ENCODE measurements at regions not wholly inside any gene's neighbourhood (a gene's known extent, or its start where the extent isn't known, plus 50 kb on each side); places are given as distances from the start of the nearest gene placed in this dataset.

DNA sequence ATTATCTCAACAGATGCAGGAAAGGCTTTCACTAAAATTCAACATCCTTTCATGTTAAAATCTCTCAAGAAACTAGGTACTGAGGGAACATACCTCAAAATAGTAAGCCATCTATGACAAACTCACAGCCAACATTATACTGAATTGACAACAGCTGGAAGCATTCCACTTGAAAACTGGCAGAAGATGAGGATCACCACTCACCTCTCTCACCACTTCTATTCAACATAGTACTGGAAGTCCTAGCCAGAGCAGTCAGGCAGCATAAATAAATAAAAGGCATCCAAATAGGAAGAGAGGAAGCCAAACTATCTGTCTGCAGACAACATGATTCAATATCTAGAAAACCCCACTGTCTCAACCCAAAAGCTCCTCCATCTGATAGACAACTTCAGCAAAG lies 203.6 kb upstream of the GRAMD2B start:
- no peak for DNase-seq (ENCODE audit: low read depth, low spot score)
- no peaks in the 10 kb centered on the region for H3K4me1 ChIP-seq (ENCODE audit: control insufficient read depth, insufficient read depth, low read length)
- no peak overlapping the region for H3K4me3 ChIP-seq (ENCODE audit: low read length)
- no peak overlapping the region for H3K27ac ChIP-seq (ENCODE audit: low read length)
- no peaks in the 10 kb centered on the region for H3K9me3 ChIP-seq (ENCODE audit: control insufficient read depth, insufficient read depth, low read length)
- no peaks in the 10 kb centered on the region for H3K27me3 ChIP-seq (ENCODE audit: control insufficient read depth, insufficient read depth, low read length)
- no peaks in the 10 kb centered on the region for H3K36me3 ChIP-seq (ENCODE audit: control insufficient read depth, insufficient read depth, low read length)

DNA sequence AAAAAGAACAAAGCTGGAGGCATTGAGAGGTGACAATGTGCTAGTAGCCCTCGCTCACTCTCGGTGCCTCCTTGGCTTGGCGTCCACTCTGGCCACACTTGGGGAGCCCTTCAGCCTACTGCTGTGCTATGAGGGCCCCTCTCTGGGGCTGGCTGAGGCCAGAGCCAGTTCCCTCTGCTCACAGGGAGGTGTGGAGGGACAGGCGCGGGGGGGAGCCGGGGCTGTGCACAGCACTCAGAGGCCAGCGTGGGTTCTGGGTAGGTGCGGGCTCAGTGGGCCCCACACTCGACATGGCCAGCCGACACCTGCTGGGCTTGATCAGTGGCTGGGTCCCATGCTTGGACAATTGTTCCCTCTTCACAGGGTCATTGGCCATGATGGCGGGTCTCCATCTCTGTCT lies 202.5 kb upstream of the GRAMD2B start:
- H3K4me3 ChIP-seq (ENCODE audit: low read length): no peak overlapping the region
- H3K4me1 ChIP-seq (ENCODE audit: control insufficient read depth, insufficient read depth, low read length): no peaks in the 10 kb centered on the region
- H3K27me3 ChIP-seq (ENCODE audit: control insufficient read depth, insufficient read depth, low read length): no peaks in the 10 kb centered on the region
- WGBS (ENCODE audit: insufficient coverage, insufficient read length): no CpG with 5 or more reads among the region's 11 CpGs
- no peaks in the 10 kb centered on the region for H3K9me3 ChIP-seq (ENCODE audit: control insufficient read depth, insufficient read depth, low read length)
- DNase-seq (ENCODE audit: low read depth, low spot score): no peak
- no peak overlapping the region for H3K27ac ChIP-seq (ENCODE audit: low read length)
- H3K36me3 ChIP-seq (ENCODE audit: control insufficient read depth, insufficient read depth, low read length): no peaks in the 10 kb centered on the region

DNA sequence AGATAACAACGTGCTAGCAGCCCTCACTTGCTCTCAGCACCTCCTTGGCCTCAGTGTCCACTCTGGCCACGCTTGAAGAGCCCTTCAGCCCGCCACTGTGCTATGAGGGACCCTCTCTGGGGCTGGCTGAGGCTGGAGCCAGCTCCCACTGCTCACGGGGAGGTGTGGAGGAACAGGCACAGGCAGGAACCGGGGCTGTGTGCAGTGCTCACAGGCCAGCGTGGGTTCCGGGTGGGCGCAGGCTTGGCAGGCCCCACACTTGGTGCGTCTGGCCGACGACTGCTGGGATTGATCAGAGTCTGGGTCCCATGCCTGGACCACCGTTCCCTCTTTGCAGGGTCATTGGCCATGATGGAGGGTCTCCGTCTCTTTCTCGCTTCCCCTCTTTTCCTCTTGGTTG lies 194.3 kb upstream of the GRAMD2B start:
- Histone ChIP-seq H3K27me3 (ENCODE audit: control insufficient read depth, insufficient read depth, low read length) (no peaks in the 10 kb centered on the region), H3K36me3 (ENCODE audit: control insufficient read depth, insufficient read depth, low read length) (no peaks in the 10 kb centered on the region; the same call in 1 of the 2 replicates), H3K4me3 (ENCODE audit: low read length) (no peak overlapping the region), H3K9me3 (ENCODE audit: control insufficient read depth, insufficient read depth, low read length) (no peaks in the 10 kb centered on the region), H3K27ac (ENCODE audit: low read length) (no peak overlapping the region), H3K4me1 (ENCODE audit: control insufficient read depth, insufficient read depth, low read length) (no peaks in the 10 kb centered on the region)
- no peak for DNase-seq (ENCODE audit: low read depth, low spot score)
- no CpG with 5 or more reads among the region's 14 CpGs for WGBS (ENCODE audit: insufficient coverage, insufficient read length)

DNA sequence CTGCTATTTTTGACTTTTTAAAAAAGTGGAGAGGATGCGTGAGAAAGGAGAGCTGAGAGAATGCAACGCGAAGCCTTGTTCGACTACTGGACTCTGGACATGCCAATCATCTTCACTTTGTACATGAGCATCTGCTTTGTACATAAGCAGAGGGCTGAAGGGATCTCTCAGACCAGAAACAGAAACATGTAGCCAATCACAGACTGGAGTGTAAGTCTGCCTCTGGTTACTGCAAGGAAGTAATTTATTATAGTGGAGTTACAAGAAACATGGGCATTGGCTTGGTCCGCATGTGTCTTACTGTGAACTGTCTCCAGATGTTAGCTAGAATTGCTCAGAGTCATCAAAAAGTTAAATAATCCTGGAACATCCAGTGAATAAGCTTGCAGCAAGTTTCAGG lies 190.0 kb upstream of the GRAMD2B start:
- Histone ChIP-seq H3K9me3 (ENCODE audit: control insufficient read depth, insufficient read depth, low read length) (no peaks in the 10 kb centered on the region), H3K36me3 (ENCODE audit: control insufficient read depth, insufficient read depth, low read length) (no peaks in the 10 kb centered on the region; the same call in 1 of the 2 replicates), H3K4me1 (ENCODE audit: control insufficient read depth, insufficient read depth, low read length) (no peaks in the 10 kb centered on the region), H3K27ac (ENCODE audit: low read length) (no peak overlapping the region), H3K4me3 (ENCODE audit: low read length) (no peak overlapping the region), H3K27me3 (ENCODE audit: control insufficient read depth, insufficient read depth, low read length) (no peaks in the 10 kb centered on the region)
- no CpG with 5 or more reads among the region's 5 CpGs for WGBS (ENCODE audit: insufficient coverage, insufficient read length)
- no peak for DNase-seq (ENCODE audit: low read depth, low spot score)

DNA sequence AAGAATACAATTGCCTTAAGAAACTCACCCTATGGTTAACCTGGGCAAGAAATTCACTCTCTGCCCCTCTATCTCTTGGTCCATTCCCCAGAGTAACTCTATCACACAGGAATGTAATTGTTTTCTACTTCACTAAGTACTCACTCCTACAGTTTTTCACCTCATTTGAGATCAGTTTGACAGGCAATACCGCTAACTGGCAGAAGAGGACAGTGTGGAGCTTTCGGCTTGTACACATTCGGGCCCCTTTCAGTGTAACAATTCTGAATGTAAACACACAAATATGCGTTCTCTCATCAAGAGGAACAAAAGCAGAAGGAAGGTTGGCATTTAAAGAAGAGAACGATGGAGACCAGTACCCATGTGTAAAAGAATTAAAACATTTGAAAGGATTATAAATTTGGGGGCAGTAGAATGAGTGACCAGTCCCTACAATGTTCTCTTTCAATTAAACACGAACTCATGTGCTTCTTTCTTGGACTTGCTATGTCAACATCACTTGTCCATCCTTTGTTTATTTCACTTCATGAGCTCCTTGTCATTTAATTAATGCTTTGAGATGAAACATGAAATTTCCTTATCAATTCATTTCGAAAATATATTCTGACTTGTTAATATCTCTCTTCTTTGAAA lies 188.5 kb upstream of the GRAMD2B start:
- no peaks in the 10 kb centered on the region for H3K36me3 ChIP-seq (ENCODE audit: control insufficient read depth, insufficient read depth, low read length)
- no peaks in the 10 kb centered on the region for H3K4me1 ChIP-seq (ENCODE audit: control insufficient read depth, insufficient read depth, low read length)
- H3K9me3 ChIP-seq (ENCODE audit: control insufficient read depth, insufficient read depth, low read length): no peaks in the 10 kb centered on the region
- no peak overlapping the region for H3K4me3 ChIP-seq (ENCODE audit: low read length)
- no peak overlapping the region for H3K27ac ChIP-seq (ENCODE audit: low read length)
- WGBS (ENCODE audit: insufficient coverage, insufficient read length): no CpG with 5 or more reads among the region's 7 CpGs
- no peaks in the 10 kb centered on the region for H3K27me3 ChIP-seq (ENCODE audit: control insufficient read depth, insufficient read depth, low read length)
- DNase-seq (ENCODE audit: low read depth, low spot score): peak; percentile 37

DNA sequence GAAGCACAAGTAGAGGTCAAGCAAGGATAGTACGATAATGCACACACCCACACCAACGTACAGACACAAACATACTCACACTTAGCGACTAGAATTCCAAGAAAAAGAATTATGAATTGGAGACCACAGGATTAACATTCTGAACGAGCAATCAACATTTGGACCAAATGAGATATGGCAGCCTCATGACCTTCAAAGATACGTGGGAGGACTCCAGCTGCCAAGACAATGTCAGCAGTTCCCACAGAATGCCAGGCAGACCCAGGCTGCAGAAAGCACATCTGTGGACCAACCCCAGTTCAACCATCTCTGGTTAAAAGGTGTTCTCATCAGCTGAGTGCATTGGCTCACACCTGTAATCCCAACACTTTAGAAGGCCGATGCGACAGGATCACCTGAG lies 187.6 kb upstream of the GRAMD2B start:
- Histone ChIP-seq H3K4me3 (ENCODE audit: low read length) (no peak overlapping the region), H3K36me3 (ENCODE audit: control insufficient read depth, insufficient read depth, low read length) (no peaks in the 10 kb centered on the region), H3K4me1 (ENCODE audit: control insufficient read depth, insufficient read depth, low read length) (no peaks in the 10 kb centered on the region), H3K27ac (ENCODE audit: low read length) (no peak overlapping the region), H3K9me3 (ENCODE audit: control insufficient read depth, insufficient read depth, low read length) (no peaks in the 10 kb centered on the region), H3K27me3 (ENCODE audit: control insufficient read depth, insufficient read depth, low read length) (no peaks in the 10 kb centered on the region)
- DNase-seq (ENCODE audit: low read depth, low spot score): no peak
- WGBS (ENCODE audit: insufficient coverage, insufficient read length): no CpG with 5 or more reads among the region's 7 CpGs

DNA sequence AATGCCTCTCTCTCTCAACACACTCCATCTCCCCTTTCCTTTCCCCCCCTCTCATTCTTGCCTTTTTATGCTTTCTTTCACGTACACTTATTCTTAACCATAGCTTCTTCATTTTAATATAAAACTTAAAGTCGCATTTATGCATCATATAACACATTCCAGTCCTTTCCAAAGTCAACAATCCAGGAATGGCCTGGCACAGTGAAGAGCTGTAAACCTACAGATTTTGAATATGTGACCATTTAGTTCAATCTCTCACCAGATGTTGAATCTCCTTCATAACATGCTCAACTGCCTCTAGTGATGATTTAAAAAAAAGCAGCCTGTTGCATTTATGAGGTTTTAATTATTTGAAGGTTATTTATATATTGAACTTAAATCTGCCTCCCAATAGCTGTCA lies 186.2 kb upstream of the GRAMD2B start:
- DNase-seq (ENCODE audit: low read depth, low spot score): no peak
- Histone ChIP-seq H3K36me3 (ENCODE audit: control insufficient read depth, insufficient read depth, low read length) (no peaks in the 10 kb centered on the region), H3K4me1 (ENCODE audit: control insufficient read depth, insufficient read depth, low read length) (no peaks in the 10 kb centered on the region), H3K27me3 (ENCODE audit: control insufficient read depth, insufficient read depth, low read length) (no peaks in the 10 kb centered on the region), H3K9me3 (ENCODE audit: control insufficient read depth, insufficient read depth, low read length) (no peaks in the 10 kb centered on the region), H3K27ac (ENCODE audit: low read length) (no peak overlapping the region), H3K4me3 (ENCODE audit: low read length) (no peak overlapping the region)
- 100% methylated on average over 2 of the region's 2 CpGs for WGBS (ENCODE audit: insufficient coverage, insufficient read length)

DNA sequence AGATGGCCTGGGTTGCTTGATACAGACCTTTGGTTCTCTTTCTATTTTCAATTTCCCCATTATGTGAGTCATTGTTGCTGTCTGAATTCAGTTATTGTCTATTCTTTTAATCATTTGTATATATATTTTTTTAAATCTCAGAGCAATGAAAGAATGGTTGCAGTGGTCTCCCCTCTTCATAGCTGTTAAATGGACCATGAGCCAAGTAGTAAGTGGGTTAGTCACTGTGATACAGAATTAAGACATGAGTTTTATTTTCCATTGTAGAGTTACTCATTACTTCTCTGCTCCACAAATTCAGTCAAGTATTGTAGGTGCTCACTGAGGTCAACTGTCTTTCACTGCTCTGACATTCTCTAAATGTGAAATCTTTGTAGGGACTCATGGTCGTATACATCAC lies 174.6 kb upstream of the GRAMD2B start:
- Histone ChIP-seq H3K27ac (ENCODE audit: low read length) (no peak overlapping the region), H3K36me3 (ENCODE audit: control insufficient read depth, insufficient read depth, low read length) (no peaks in the 10 kb centered on the region), H3K4me1 (ENCODE audit: control insufficient read depth, insufficient read depth, low read length) (no peaks in the 10 kb centered on the region), H3K27me3 (ENCODE audit: control insufficient read depth, insufficient read depth, low read length) (no peaks in the 10 kb centered on the region), H3K9me3 (ENCODE audit: control insufficient read depth, insufficient read depth, low read length) (no peaks in the 10 kb centered on the region), H3K4me3 (ENCODE audit: low read length) (no peak overlapping the region)
- no CpG with 5 or more reads among the region's 1 CpG for WGBS (ENCODE audit: insufficient coverage, insufficient read length)
- DNase-seq (ENCODE audit: low read depth, low spot score): no peak

DNA sequence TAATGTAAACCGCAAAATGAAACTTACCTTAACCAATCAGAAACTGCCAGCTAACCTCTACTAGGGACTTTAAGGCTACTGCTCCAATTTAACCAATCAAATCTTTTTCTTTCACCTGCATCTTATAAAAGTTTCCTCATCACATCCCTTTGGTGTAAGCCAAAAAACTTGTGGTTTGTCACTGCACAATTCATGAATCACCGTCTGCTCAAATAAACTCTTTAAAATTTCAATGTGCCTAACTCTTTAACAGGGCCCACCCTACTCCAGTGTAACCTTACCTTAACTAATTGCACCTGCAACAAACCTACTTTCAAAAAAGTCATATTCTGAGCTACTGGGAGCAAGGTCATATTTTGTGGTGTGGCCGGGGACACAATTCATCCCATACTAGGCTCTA lies 172.2 kb upstream of the GRAMD2B start:
- no peak for DNase-seq (ENCODE audit: low read depth, low spot score)
- H3K27me3 ChIP-seq (ENCODE audit: control insufficient read depth, insufficient read depth, low read length): no peaks in the 10 kb centered on the region
- no peaks in the 10 kb centered on the region for H3K9me3 ChIP-seq (ENCODE audit: control insufficient read depth, insufficient read depth, low read length)
- H3K27ac ChIP-seq (ENCODE audit: low read length): no peak overlapping the region
- no peaks in the 10 kb centered on the region for H3K4me1 ChIP-seq (ENCODE audit: control insufficient read depth, insufficient read depth, low read length)
- H3K36me3 ChIP-seq (ENCODE audit: control insufficient read depth, insufficient read depth, low read length): no peaks in the 10 kb centered on the region
- WGBS (ENCODE audit: insufficient coverage, insufficient read length): no CpG with 5 or more reads among the region's 3 CpGs
- H3K4me3 ChIP-seq (ENCODE audit: low read length): no peak overlapping the region

DNA sequence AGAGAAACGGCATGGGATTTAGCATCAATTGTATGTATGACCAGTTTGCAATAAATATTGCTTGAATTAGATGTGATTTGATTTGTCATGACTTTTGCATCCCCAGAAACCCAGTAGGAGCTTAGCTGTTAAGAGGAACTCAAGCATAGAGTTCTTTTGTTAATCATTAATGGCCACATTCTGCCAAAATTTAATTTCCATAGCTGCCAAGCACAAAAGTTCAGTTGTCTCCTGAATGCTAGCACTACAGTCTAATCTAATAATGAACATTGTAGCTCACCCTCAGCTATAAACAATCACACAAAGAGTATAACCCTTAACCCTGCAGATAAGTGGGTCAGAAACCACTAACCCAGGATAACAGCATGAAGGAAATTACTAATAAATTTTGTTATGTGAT lies 169.8 kb upstream of the GRAMD2B start:
- Histone ChIP-seq H3K9me3 (ENCODE audit: control insufficient read depth, insufficient read depth, low read length) (no peaks in the 10 kb centered on the region), H3K4me3 (ENCODE audit: low read length) (no peak overlapping the region), H3K27me3 (ENCODE audit: control insufficient read depth, insufficient read depth, low read length) (no peaks in the 10 kb centered on the region), H3K4me1 (ENCODE audit: control insufficient read depth, insufficient read depth, low read length) (no peaks in the 10 kb centered on the region), H3K27ac (ENCODE audit: low read length) (no peak overlapping the region), H3K36me3 (ENCODE audit: control insufficient read depth, insufficient read depth, low read length) (no peaks in the 10 kb centered on the region)
- DNase-seq (ENCODE audit: low read depth, low spot score): no peak
- no CpG with 5 or more reads among the region's 1 CpG for WGBS (ENCODE audit: insufficient coverage, insufficient read length)

DNA sequence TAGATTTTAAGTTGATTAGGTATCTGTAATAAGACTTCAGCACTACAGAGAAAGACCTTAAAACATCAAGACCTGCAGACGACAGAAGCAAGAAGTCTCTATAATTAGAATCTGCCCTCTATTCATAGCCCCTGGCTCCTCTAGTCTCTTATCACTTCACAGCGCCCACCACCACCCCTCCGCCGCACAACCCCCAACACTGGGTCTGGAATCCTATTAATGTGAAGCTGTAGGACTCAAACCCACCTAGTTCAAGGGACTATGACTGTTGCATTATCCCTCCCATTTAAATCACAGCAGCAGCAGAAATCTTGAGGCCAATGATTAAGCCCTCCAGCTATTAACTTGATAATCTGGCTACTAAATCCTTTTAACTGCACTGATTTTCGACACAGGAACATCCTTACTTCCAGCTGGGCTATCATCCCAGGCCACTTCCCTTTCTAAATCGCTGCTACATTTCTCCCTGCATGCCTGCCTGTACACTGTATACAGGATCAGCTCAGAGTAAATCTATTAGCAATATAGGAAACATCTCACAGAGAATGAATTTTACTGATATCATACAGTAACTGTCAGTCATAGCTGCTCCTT lies 159.5 kb upstream of the GRAMD2B start:
- Histone ChIP-seq H3K9me3 (ENCODE audit: control insufficient read depth, insufficient read depth, low read length) (no peaks in the 10 kb centered on the region; the same call in none of the 2 replicates), H3K4me1 (ENCODE audit: control insufficient read depth, insufficient read depth, low read length) (no peaks in the 10 kb centered on the region), H3K27ac (ENCODE audit: low read length) (no peak overlapping the region), H3K36me3 (ENCODE audit: control insufficient read depth, insufficient read depth, low read length) (no peaks in the 10 kb centered on the region), H3K27me3 (ENCODE audit: control insufficient read depth, insufficient read depth, low read length) (no peaks in the 10 kb centered on the region), H3K4me3 (ENCODE audit: low read length) (no peak overlapping the region)
- no peak for DNase-seq (ENCODE audit: low read depth, low spot score)
- WGBS (ENCODE audit: insufficient coverage, insufficient read length): no CpG with 5 or more reads among the region's 6 CpGs
